Urothelium cell line (cell line): ENCODE measurements at regions not wholly inside any gene's neighbourhood (a gene's known extent, or its start where the extent isn't known, plus 50 kb on each side); places are given as distances from the start of the nearest gene placed in this dataset.

Source experiments
- DNase-seq: peaks from one replicate; pipeline ENCODE4 v3.0.0; 2011; ENCODE audit warnings: low spot score, mixed read lengths
- FAIRE-seq: peaks from 2 replicates; lab custom pipeline; 2011; peaks lifted over from hg19 to GRCh38; lab: Jason Lieb, UNC

DNA sequence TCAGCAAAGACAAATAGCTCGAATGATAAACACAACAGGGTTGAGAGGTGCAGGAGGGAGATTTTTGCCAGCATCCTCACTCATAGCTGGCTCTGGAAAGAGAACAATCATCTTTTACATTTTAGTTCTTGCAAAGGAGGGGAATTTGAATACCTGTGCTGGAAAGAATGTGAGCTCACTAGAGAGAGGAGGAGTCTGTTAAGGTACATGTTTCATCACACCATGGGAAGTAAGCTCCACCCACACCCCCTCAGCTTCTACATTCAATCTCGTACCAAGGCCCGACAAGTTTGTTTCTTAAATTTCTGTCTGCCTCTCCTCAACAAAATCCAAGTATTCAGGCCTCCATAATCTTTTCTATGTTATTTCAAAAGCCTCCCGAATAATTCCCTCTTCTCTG, 254.6 kb downstream of the BRINP1 start:
- FAIRE-seq (no peak), DNase-seq (no peak)
